NCI-H748 (cell line): ENCODE measurements at regions not wholly inside any gene's neighbourhood (a gene's known extent, or its start where the extent isn't known, plus 50 kb on each side); places are given as distances from the start of the nearest gene placed in this dataset.

Source experiments
- DNase-seq: peaks from one replicate; lab custom pipeline; 2025; ENCODE audit not compliant: unreplicated experiment; lab: John Stamatoyannopoulos, UW

- no peak for DNase-seq
These were observed 201.6 kb upstream of the C1QTNF7 start for GRCh38 chr4:15226203-15226602.

GRCh38 chr4:15231265-15232091 lies 196.4 kb upstream of the C1QTNF7 start:
- DNase-seq, result peak; percentile 69

DNA sequence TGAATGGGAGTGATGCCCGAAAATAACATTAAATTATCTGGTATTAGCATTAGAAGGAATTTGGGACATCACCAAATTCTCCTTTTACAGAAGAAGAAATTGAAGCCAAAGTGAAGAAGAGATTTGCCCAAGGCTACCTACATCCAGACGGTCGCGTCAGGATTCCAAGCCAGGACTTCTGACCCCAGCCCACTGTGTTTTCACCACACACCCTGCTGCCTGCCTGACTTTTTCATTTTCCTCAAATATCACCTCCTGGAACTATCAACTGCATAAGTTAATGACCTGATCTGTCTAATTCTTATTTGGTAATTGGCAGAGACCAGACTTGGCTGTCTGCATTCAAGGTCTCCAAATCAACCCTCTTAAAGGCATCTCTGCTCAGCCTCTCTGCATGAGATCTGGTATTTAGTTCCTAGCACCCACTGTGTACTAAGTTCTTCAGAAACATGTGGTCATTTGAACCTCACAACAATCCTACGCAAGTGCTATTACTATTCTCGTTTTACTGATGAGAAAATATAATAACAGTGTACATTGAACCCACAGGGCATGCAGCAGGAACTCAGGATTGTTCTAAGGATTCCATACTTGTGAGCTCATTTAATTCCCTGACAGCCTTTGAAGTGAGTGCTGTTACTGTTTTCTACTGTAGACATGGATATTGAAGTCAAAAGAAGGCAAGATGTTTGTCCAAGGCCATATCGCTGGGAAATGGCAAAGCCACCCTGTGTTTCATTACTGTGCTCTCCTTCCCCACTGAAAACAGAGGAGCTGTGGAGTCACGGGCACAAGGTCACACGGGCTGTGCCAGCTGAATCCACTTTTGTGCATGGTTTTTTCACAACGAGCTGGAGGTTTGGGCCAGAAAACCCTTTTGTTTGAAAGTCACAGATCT lies 195.2 kb upstream of the C1QTNF7 start:
- no peak for DNase-seq

GRCh38 chr4:15233264-15233597 lies 194.6 kb upstream of the C1QTNF7 start:
- DNase-seq, result no peak

GRCh38 chr4:15233626-15234025 lies 194.2 kb upstream of the C1QTNF7 start:
- no peak for DNase-seq

GRCh38 chr4:15234116-15234855 lies 193.5 kb upstream of the C1QTNF7 start:
- no peak for DNase-seq

- DNase-seq, result no peak
These were observed 193.0 kb upstream of the C1QTNF7 start for GRCh38 chr4:15234856-15235126.

GRCh38 chr4:15235135-15235534 lies 192.7 kb upstream of the C1QTNF7 start:
- no peak for DNase-seq

DNA sequence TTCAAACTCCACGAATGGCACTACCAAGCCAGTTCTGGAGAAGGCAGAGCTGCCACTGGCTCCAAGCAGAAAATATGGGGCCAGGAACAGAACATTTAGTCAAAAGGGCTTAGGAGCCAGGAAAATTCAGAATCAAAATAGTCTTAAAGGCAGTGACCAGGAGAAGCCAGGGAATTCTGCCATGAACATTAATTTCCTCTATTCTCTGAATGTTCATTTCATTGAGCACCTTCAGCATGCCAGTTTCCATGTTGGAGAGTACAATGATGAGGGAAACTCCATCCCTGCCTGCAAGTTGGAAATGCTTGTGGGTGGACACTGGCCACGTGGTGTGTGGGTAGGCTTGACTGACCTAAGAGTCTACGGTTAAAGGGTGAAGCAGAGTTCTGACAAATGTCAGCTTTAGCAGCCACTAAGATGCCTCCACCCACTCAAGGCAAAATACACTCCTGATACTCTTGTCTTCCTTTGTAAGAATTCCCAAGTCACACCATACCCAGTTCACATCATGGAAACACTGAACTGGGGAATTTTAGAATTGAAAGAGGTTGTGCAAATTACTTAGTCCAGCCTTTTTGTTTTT lies 190.1 kb upstream of the C1QTNF7 start:
- no peak for DNase-seq

- DNase-seq, result peak; percentile 31
These were observed 189.1 kb upstream of the C1QTNF7 start for GRCh38 chr4:15238720-15239119.

- DNase-seq, result no peak
These were observed 188.0 kb upstream of the C1QTNF7 start for GRCh38 chr4:15239866-15240265.

DNA sequence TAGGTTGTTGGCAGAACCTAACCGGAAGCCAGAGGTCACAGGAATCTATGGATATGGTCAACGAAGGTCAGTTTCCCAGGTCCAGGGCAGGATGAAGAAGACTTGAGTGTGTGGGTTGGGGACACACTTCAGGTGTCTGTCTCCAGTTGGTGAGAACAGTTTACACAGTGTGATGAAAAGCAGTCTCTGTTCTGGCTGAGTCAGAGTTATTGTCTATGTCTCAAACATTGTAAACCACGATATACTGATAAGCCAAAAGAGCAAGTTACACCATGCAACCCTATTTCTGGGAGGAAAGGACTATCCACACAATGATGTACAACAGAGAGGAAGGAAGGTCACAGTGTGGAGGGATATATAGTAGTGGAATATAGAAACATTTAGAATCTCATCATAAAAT lies 187.1 kb upstream of the C1QTNF7 start:
- DNase-seq, result no peak

- no peak for DNase-seq
These were observed 185.8 kb upstream of the C1QTNF7 start for GRCh38 chr4:15242021-15242420.

- no peak for DNase-seq
These were observed 183.5 kb upstream of the C1QTNF7 start for GRCh38 chr4:15244354-15244753.

DNA sequence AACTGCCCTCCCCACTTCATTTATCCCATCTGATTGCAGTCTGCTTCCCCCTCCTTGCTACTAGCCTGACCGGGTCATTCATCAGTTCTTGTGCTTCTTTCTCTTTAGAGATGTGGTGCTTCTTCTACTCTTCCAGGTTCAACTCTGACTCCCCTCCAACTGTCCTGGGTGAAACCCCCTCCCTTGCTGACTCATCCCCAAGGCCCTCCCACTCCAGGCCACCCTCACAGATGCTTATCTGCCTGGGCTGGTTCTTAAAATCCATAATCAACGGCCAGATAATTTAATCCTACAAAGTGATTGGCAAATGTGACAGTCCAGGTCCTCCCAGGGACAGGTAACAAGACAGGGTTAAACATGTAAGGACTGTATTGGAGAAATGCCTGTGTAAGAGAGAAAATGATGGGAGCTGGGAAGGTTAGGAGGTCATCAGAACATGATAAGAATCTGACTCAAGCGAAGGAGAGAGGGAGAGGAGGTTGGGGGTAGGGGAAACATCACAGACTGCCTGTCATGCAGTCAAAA lies 182.8 kb upstream of the C1QTNF7 start:
- DNase-seq, result no peak

GRCh38 chr4:15250021-15250441 lies 177.8 kb upstream of the C1QTNF7 start:
- DNase-seq, result no peak

DNA sequence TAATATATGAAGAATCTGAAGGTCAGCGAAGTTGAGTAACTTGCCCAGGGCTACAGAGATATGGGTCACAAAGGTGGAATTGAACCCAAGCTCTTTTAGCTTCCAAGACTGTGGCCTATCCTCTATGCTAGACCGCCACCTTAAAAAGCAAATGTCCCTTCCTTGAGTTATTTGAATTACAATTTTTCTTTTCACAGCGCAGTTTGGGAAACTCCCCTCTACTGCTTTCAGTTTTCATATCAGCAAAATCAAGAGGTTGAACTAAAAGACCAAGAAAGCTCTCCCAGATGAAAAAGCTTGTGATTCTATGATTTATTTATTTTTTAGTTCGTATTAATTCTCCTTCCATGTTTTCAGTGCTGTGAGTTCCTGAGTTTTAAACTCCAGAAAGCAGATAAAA lies 174.5 kb upstream of the C1QTNF7 start:
- no peak for DNase-seq

- no peak for DNase-seq
These were observed 173.5 kb upstream of the C1QTNF7 start for GRCh38 chr4:15254236-15254880.

DNA sequence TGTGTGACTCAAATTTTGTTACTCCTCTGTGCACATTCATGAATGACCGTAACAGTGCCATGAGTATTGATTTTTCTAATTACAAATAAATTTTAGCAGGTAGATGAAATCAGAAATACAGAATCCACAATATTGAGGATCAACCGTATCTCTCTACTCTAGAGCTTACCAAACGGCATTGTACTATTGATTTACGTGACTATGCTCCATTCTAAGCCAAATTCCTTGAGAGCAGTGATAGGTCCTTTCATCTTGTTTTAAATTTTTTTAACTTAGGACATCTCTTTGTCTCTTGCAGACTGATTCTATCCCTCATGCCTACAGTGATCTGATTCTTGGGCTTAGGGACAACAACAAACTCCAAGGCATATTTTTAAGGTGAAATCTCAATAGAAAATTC lies 172.3 kb upstream of the C1QTNF7 start:
- DNase-seq, result no peak

DNA sequence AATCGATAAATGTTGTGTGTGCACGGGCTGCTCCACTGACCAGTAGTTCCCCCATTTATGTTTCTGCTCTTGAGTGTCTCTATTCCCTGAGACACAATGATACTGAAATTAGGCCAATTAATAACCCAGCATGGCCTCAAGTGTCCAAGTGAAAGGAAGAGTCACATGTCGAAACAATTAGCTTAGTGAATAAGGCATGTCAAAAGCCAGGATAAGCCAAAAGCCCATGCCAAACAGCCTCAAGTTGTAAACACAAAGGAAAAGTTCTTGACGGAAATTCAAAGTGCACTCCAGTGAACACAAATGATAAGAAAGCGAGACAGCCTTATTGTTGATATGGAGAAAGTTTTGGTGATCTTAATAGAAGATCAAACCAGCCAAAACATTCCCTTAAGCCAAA lies 167.1 kb upstream of the C1QTNF7 start:
- no peak for DNase-seq

DNA sequence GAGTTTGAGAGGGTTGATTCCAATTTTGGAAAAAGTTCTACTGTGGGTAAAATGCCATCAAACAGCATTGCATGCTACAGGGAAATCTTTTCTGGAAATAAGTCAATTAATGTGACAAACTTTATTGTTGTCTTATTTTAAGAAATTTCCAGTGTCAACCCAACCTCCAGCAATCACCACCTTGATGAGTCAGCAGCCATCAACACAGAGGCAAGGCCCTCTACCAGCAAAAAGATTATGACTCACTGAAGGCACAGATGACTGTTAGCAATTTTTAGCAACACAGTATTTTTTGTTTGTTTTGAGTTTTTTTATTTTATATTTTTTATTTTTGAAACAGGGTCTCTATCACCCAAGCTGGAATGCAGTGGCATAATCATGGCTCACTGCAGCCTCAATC lies 165.4 kb upstream of the C1QTNF7 start:
- DNase-seq, result no peak
